Stomach (tissue), 8 donors: ENCODE measurements at regions not wholly inside any gene's neighbourhood (a gene's known extent, or its start where the extent isn't known, plus 50 kb on each side); places are given as distances from the start of the nearest gene placed in this dataset.

Source experiments
- DNase-seq, 2 donors: peaks; one replicate each; pipeline versions ENCODE4 v3.0.0 to v3.0.0-alpha.2; 2013 to 2019
- H3K27ac ChIP-seq, 5 donors: fragments of 200-600 bp in 4 of 5; sonication (generic) in 4 of 5; one replicate each; pipeline ENCODE4 v1.5.1; 2013 to 2019; ENCODE audit warnings: mild to moderate bottlenecking in 1 of 5, moderate library complexity in 1 of 5
- H3K27me3 ChIP-seq, 3 donors: fragments of 200-600 bp; sonication (generic); one replicate each; pipeline ENCODE4 v1.5.1; 2017 to 2019; ENCODE audit warnings: mixed run types in 1 of 3
- H3K36me3 ChIP-seq, 4 donors: fragments of 200-600 bp; sonication (generic); 1 replicate in 3 of 4; 2 replicates in 1 of 4; pipeline ENCODE4 v1.5.1; 2016 to 2019
- H3K4me1 ChIP-seq, 4 donors: fragments of 200-600 bp; sonication (generic); one replicate each; pipeline ENCODE4 v1.5.1; 2016 to 2019
- H3K4me3 ChIP-seq, 4 donors: fragments of 200-600 bp; sonication (generic) in 3 of 4; one replicate each; pipeline ENCODE4 v1.5.1; 2016 to 2019; ENCODE audit warnings: mild to moderate bottlenecking in 1 of 4
- H3K9me3 ChIP-seq, 4 donors: fragments of 200-600 bp; sonication (generic); one replicate each; pipeline ENCODE4 v1.5.1; 2016 to 2019
- CTCF ChIP-seq, 7 experiments: fragments of 450-650 bp in 4 of 7; fragments of 200-600 bp in 3 of 7; sonication (generic) in 3 of 7; IDR thresholded peaks; one replicate each; pipeline ENCODE4 v1.5.1; 2016 to 2019; ENCODE audit warnings: antibody characterized with exemption in 7 of 7, control low read depth in 2 of 7, mild to moderate bottlenecking in 1 of 7
- EP300 ChIP-seq: sonication (generic); formaldehyde crosslinking; IDR thresholded peaks from one replicate; pipeline ENCODE4 v1.6.1; 2017; ENCODE audit warnings: antibody characterized with exemption
- POLR2A ChIP-seq, 4 donors: fragments of 450-650 bp; IDR thresholded peaks; one replicate each; pipeline ENCODE4 v1.6.1; 2016; ENCODE audit warnings: antibody characterized with exemption in 4 of 4, control low read depth in 2 of 4, mild to moderate bottlenecking in 1 of 4, moderate library complexity in 1 of 4
- POLR2AphosphoS5 ChIP-seq, 3 donors: sonication (generic); formaldehyde crosslinking; IDR thresholded peaks; one replicate each; pipeline ENCODE4 v1.6.1; 2016; ENCODE audit warnings: antibody characterized with exemption in 3 of 3
- WGBS, 5 donors: extraction: QIAGEN DNeasy Blood & Tissue Kit in 3 of 5; methylation state at CpG; one replicate each; pipeline versions ENCODE4 v1.1.5 to v1.1.7; 2013 to 2018; 5-methylcytosine and 5-hydroxymethylcytosine counted together
- intact Hi-C: fragments of 100-400 bp; cut with DNase I; formaldehyde crosslinking; loops from one replicate; pipeline ENCODE4 v1.15.1; 2023; ENCODE audit warnings: low total_unique reads
- donor health status: healthy with polysubstance abuse.
- donor health status: Bipolar disorder and iron deficiency.
- donor health status: healthy.

- peaks cover 0 to 15% (median 9%) of the 10 kb centered on the region in 4 donors for H3K9me3 ChIP-seq
- H3K4me3 ChIP-seq: no peak overlapping the region
- TF ChIP-seq EP300: no peak
- no peak for TF ChIP-seq POLR2A (IDR thresholded peaks at IDR 0.05)
- TF ChIP-seq CTCF (IDR thresholded peaks at IDR 0.05): no peak
- TF ChIP-seq POLR2AphosphoS5 (IDR thresholded peaks at IDR 0.05): no peak
- no peaks in the 10 kb centered on the region for H3K36me3 ChIP-seq
- intact Hi-C loops: no loop called here
- H3K27ac ChIP-seq: no peak overlapping the region
- no peaks in the 10 kb centered on the region for H3K4me1 ChIP-seq
- no peak for DNase-seq
- 62 to 78% (median 67%) methylated on average over 3 of the region's 3 CpGs for WGBS, 5 donors
- no peaks in the 10 kb centered on the region for H3K27me3 ChIP-seq
Observed at GRCh38 chr5:174242573-174242972, 197.1 kb downstream of the NSG2 start.

- WGBS, 5 donors: 60 to 80% (median 69%) methylated on average over 2 of the region's 2 CpGs
- DNase-seq: no peak
- no peak overlapping the region for H3K4me3 ChIP-seq
- H3K27me3 ChIP-seq: no peaks in the 10 kb centered on the region
- H3K4me1 ChIP-seq: no peaks in the 10 kb centered on the region
- no peak overlapping the region for H3K27ac ChIP-seq
- intact Hi-C loops: no loop called here
- H3K9me3 ChIP-seq: peaks cover 0 to 13% (median 9%) of the 10 kb centered on the region in 4 donors
- H3K36me3 ChIP-seq: no peaks in the 10 kb centered on the region
- TF ChIP-seq POLR2A (IDR thresholded peaks at IDR 0.05) (no peak), EP300 (no peak), POLR2AphosphoS5 (IDR thresholded peaks at IDR 0.05) (no peak), CTCF (IDR thresholded peaks at IDR 0.05) (no peak)
Observed at GRCh38 chr5:174243904-174244303, 198.4 kb downstream of the NSG2 start.

GRCh38 chr5:174245516-174246075, 200.1 kb downstream of the NSG2 start:
- H3K9me3 ChIP-seq: no peaks in the 10 kb centered on the region
- no peak overlapping the region for H3K27ac ChIP-seq
- no peak for TF ChIP-seq CTCF (IDR thresholded peaks at IDR 0.05)
- TF ChIP-seq POLR2AphosphoS5 (IDR thresholded peaks at IDR 0.05): no peak
- TF ChIP-seq EP300: no peak
- TF ChIP-seq POLR2A (IDR thresholded peaks at IDR 0.05): no peak
- intact Hi-C loops: no loop called here
- no peaks in the 10 kb centered on the region for H3K4me1 ChIP-seq
- WGBS, 5 donors: 65 to 76% (median 73%) methylated on average over 8 of the region's 8 CpGs
- no peak for DNase-seq
- no peaks in the 10 kb centered on the region for H3K36me3 ChIP-seq
- H3K4me3 ChIP-seq: no peak overlapping the region
- H3K27me3 ChIP-seq: no peaks in the 10 kb centered on the region

- no peak overlapping the region for H3K4me3 ChIP-seq
- no peaks in the 10 kb centered on the region for H3K9me3 ChIP-seq
- DNase-seq: no peak
- H3K27me3 ChIP-seq: peaks cover 0 to 3% (median 0%) of the 10 kb centered on the region in 3 donors
- TF ChIP-seq CTCF (IDR thresholded peaks at IDR 0.05) (no peak), POLR2A (IDR thresholded peaks at IDR 0.05) (no peak), POLR2AphosphoS5 (IDR thresholded peaks at IDR 0.05) (no peak), EP300 (no peak)
- no peaks in the 10 kb centered on the region for H3K36me3 ChIP-seq
- H3K27ac ChIP-seq: no peak overlapping the region
- 35 to 58% (median 50%) methylated on average over 1 of the region's 1 CpG for WGBS, 5 donors
- H3K4me1 ChIP-seq: no peaks in the 10 kb centered on the region
- intact Hi-C loops: no loop called here
Observed at GRCh38 chr5:174246743-174247142, 201.2 kb downstream of the NSG2 start.
